ENCODE measurements at regions not wholly inside any gene's neighbourhood (a gene's known extent, or its start where the extent isn't known, plus 50 kb on each side); places are given as distances from the start of the nearest gene placed in this dataset.
"Not testable (repeated sequence)": the region's sequence is repeated elsewhere in the genome, so short reads cannot be mapped to it uniquely, and the experiment has no call there.

GRCh38 chr4:44532851-44533250 lies 84.2 kb upstream of the KCTD8 start:
- no TSS peak for BruUV-seq (replicated peaks)
- Mint-ChIP-seq H3K27ac (ENCODE audit: low read depth, unreplicated experiment) (no peak overlapping the region), H3K36me3 (ENCODE audit: insufficient read depth, unreplicated experiment) (no peaks in the 10 kb centered on the region), H3K27me3 (ENCODE audit: insufficient read depth, unreplicated experiment) (no peaks in the 10 kb centered on the region), H3K4me1 (ENCODE audit: insufficient read depth, unreplicated experiment) (peaks cover under 1% of the 10 kb centered on the region), H3K9me3 (ENCODE audit: unreplicated experiment) (no peaks in the 10 kb centered on the region), H3K4me3 (ENCODE audit: unreplicated experiment) (no peak overlapping the region)
- no peak for DNase-seq (ENCODE audit: unreplicated experiment)
- intact Hi-C loops (cut with micrococcal nuclease): no loop called here
- ChIA-PET POLR2A (no interaction called here), CTCF (no interaction called here)
- TF ChIP-seq, protein P1, sequence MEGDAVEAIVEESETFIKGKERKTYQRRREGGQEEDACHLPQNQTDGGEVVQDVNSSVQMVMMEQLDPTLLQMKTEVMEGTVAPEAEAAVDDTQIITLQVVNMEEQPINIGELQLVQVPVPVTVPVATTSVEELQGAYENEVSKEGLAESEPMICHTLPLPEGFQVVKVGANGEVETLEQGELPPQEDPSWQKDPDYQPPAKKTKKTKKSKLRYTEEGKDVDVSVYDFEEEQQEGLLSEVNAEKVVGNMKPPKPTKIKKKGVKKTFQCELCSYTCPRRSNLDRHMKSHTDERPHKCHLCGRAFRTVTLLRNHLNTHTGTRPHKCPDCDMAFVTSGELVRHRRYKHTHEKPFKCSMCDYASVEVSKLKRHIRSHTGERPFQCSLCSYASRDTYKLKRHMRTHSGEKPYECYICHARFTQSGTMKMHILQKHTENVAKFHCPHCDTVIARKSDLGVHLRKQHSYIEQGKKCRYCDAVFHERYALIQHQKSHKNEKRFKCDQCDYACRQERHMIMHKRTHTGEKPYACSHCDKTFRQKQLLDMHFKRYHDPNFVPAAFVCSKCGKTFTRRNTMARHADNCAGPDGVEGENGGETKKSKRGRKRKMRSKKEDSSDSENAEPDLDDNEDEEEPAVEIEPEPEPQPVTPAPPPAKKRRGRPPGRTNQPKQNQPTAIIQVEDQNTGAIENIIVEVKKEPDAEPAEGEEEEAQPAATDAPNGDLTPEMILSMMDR (IDR thresholded peaks at IDR 0.05; ENCODE audit: unreplicated experiment): no peak

DNA sequence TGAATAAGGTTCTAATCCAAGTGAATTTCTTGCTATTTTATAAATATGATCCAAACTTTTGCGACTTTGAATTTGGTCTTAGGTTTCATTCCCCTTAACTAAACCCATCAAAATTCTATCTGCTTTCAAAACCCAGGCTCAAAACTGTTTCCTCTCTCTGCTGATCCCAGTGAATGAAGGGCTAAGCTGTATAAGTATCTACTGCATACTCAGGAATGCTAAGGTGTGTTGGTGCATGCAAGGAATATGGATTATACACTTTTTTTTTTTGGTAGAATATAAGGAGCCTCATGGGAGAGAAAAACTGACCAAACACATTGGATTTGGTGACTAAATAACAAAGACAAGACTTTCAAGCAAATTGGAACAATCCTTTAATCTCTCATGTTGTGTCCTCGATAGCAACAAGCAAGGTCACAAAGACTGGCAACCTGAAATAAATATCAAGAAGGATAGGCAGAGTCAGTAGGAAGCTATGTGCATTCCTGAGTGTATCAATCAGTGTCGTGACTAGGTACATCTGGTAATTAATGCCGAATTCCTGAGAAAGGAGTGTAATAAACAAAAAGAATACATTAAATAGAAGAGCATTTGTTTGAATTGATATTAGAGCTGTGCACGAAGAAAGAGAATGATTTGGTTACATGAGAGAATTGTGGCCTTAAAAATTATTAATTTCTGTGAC lies 74.3 kb upstream of the KCTD8 start:
- TF ChIP-seq, protein P1 (IDR thresholded peaks at IDR 0.05; ENCODE audit: unreplicated experiment): no peak
- intact Hi-C loops (cut with micrococcal nuclease): no loop called here
- no TSS peak for BruUV-seq (replicated peaks)
- H3K4me1 Mint-ChIP-seq (ENCODE audit: insufficient read depth, unreplicated experiment): peaks cover 23% of the 10 kb centered on the region
- ChIA-PET POLR2A (interaction anchor here (0.6 to 1.6 kb wide), 4 partner anchors 11 to 404 kb away, joined by 3 to 5 read pairs (median 4); partner anchors contain the start of gene KCTD8), CTCF (interaction anchor here (2.0 kb wide), 1 partner anchor 74 kb away, joined by 4 read pairs; the partner anchor contains the start of gene KCTD8)
- peak overlapping the region; percentile 92 for H3K27ac Mint-ChIP-seq (ENCODE audit: low read depth, unreplicated experiment)
- peak overlapping the region; percentile 30 for H3K4me3 Mint-ChIP-seq (ENCODE audit: unreplicated experiment)
- DNase-seq (ENCODE audit: unreplicated experiment): no peak
- no peaks in the 10 kb centered on the region for H3K27me3 Mint-ChIP-seq (ENCODE audit: insufficient read depth, unreplicated experiment)
- H3K9me3 Mint-ChIP-seq (ENCODE audit: unreplicated experiment): peaks cover 8% of the 10 kb centered on the region
- no peaks in the 10 kb centered on the region for H3K36me3 Mint-ChIP-seq (ENCODE audit: insufficient read depth, unreplicated experiment)

- H3K4me1 Mint-ChIP-seq (ENCODE audit: insufficient read depth, unreplicated experiment); CTCF ChIA-PET; H3K36me3 Mint-ChIP-seq (ENCODE audit: insufficient read depth, unreplicated experiment); POLR2A ChIA-PET; intact Hi-C loops (cut with micrococcal nuclease); H3K9me3 Mint-ChIP-seq (ENCODE audit: unreplicated experiment); BruUV-seq (replicated peaks); H3K27me3 Mint-ChIP-seq (ENCODE audit: insufficient read depth, unreplicated experiment): not testable (repeated sequence)
- peak; percentile 11 for DNase-seq (ENCODE audit: unreplicated experiment)
- peak overlapping the region; percentile 53 for H3K4me3 Mint-ChIP-seq (ENCODE audit: unreplicated experiment)
- H3K27ac Mint-ChIP-seq (ENCODE audit: low read depth, unreplicated experiment): peak overlapping the region; percentile 51
Measured at GRCh38 chr4:44502216-44502615, 53.6 kb upstream of the KCTD8 start.
